Thyroid gland (tissue), 4 donors: ENCODE measurements at regions not wholly inside any gene's neighbourhood (a gene's known extent, or its start where the extent isn't known, plus 50 kb on each side); places are given as distances from the start of the nearest gene placed in this dataset.

Experiments
- DNase-seq, 2 donors: peaks; one replicate each; pipeline ENCODE4 v3.0.0-alpha.2; 2019
- H3K27ac ChIP-seq, 3 donors: fragments of 200-600 bp; sonication (generic); 1 replicate in 2 of 3; 2 replicates in 1 of 3; pipeline ENCODE4 v1.5.1; 2016 to 2019; ENCODE audit warnings: mild to moderate bottlenecking in 1 of 3, moderate library complexity in 1 of 3
- H3K27me3 ChIP-seq: fragments of 200-600 bp; sonication (generic); one replicate; pipeline ENCODE4 v1.5.1; 2019
- H3K36me3 ChIP-seq, 2 donors: fragments of 200-600 bp; sonication (generic); one replicate each; pipeline ENCODE4 v1.5.1; 2016 to 2019
- H3K4me1 ChIP-seq, 2 donors: fragments of 200-600 bp; sonication (generic); one replicate each; pipeline ENCODE4 v1.5.1; 2017 to 2019
- H3K4me3 ChIP-seq, 3 donors: fragments of 200-600 bp; sonication (generic); replicated peaks in 1 of 3; 1 replicate in 2 of 3; 2 replicates in 1 of 3; pipeline ENCODE4 v1.5.1; 2016; ENCODE audit warnings: mild to moderate bottlenecking in 1 of 3
- H3K9me3 ChIP-seq: fragments of 200-600 bp; sonication (generic); one replicate; pipeline ENCODE4 v1.5.1; 2017
- POLR2A ChIP-seq, 2 donors: fragments of 450-650 bp; IDR thresholded peaks; one replicate each; pipeline ENCODE4 v1.6.1; 2017; ENCODE audit warnings: antibody characterized with exemption in 2 of 2, mild to moderate bottlenecking in 2 of 2, moderate library complexity in 1 of 2
- WGBS, 2 donors: methylation state at CpG; one replicate each; pipeline ENCODE4 v1.1.5; 2017; 5-methylcytosine and 5-hydroxymethylcytosine counted together
- intact Hi-C: fragments of 100-400 bp; cut with DNase I; formaldehyde crosslinking; loops from one replicate; pipeline ENCODE4 v1.15.1; 2023
- TF ChIP-seq, protein P1 (sequence below), 6 experiments: fragments of 200-600 bp in 3 of 6; fragments of 450-650 bp in 3 of 6; sonication (generic) in 3 of 6; IDR thresholded peaks; one replicate each; pipeline ENCODE4 v1.5.1; 2016 to 2019; ENCODE audit warnings: antibody characterized with exemption in 6 of 6, mild to moderate bottlenecking in 2 of 6, inconsistent platforms in 1 of 6, moderate library complexity in 1 of 6

DNA sequence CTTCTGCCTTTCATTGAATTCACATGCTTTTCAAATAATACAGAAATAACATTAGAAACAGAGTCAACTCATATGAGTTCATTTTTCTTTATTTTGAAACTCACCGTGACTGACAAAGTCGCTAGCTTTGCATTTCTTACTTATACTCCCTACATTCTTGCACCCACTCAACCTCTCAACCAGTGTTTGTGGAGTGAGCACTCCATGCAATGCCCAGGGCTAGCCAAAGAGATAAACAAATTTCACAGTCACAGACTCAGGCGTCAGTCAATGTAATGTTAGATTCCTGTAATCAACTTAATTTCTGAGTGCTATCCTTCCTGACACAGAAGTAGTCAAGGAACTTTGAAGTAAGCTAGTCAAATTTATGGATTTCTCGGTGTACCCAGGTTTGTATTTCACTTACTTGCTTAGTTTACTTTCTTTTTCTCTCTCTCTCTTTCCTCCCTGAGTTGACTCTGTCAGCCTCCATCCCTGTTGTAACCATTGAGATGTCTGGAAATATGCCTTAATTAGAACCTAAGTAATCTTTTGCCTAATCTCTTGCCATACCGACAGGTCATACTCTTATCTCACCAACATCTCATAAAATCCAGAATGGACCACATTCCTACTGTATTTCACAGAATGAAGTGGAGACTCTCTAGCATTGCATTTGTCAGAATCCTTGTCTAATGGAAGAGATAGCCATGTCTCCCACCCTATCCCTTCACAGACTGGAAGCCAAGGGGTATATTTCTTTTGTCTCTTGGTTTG is 413.0 kb downstream of the AEBP2 start:
- TF ChIP-seq, protein P1, sequence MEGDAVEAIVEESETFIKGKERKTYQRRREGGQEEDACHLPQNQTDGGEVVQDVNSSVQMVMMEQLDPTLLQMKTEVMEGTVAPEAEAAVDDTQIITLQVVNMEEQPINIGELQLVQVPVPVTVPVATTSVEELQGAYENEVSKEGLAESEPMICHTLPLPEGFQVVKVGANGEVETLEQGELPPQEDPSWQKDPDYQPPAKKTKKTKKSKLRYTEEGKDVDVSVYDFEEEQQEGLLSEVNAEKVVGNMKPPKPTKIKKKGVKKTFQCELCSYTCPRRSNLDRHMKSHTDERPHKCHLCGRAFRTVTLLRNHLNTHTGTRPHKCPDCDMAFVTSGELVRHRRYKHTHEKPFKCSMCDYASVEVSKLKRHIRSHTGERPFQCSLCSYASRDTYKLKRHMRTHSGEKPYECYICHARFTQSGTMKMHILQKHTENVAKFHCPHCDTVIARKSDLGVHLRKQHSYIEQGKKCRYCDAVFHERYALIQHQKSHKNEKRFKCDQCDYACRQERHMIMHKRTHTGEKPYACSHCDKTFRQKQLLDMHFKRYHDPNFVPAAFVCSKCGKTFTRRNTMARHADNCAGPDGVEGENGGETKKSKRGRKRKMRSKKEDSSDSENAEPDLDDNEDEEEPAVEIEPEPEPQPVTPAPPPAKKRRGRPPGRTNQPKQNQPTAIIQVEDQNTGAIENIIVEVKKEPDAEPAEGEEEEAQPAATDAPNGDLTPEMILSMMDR (IDR thresholded peaks at IDR 0.05) = no peak
- peaks cover 12 to 21% of the 10 kb centered on the region in 2 donors for H3K4me1 ChIP-seq
- H3K4me3 ChIP-seq = no peak overlapping the region
- intact Hi-C loops = no loop called here
- 47 to 65% methylated on average over 5 of the region's 5 CpGs for WGBS, 2 donors
- DNase-seq = no peak
- H3K27me3 ChIP-seq = no peaks in the 10 kb centered on the region
- H3K9me3 ChIP-seq = no peaks in the 10 kb centered on the region
- no peaks in the 10 kb centered on the region for H3K36me3 ChIP-seq
- peak overlapping the region in 1 of 3 donors; percentile 24 for H3K27ac ChIP-seq

DNA sequence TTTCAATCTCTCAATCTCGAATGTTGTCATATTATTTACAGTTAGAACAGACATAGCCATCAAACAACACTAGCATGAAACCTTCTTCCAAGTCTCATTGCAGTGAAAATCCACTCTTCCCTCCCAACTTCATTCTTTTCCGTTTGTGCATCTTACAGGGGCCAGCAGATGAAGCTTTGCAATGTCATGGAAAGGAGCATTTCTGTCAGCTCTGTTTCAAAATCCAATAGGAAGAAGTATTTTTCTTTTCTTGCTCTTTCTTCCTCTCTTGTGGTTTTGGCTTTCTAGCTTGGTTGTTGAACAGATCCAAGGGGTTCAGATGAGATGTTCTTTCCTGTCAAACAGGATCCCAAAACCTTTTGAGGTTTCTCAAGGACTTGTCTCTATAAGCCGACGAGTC is 416.6 kb downstream of the AEBP2 start:
- Histone ChIP-seq H3K36me3 (no peaks in the 10 kb centered on the region), H3K4me1 (peaks cover 7 to 10% of the 10 kb centered on the region in 2 donors), H3K27me3 (no peaks in the 10 kb centered on the region), H3K9me3 (no peaks in the 10 kb centered on the region), H3K27ac (peak overlapping the region in 1 of 3 donors; percentile 68), H3K4me3 (no peak overlapping the region)
- DNase-seq = no peak
- WGBS, 2 donors = 52 to 70% methylated on average over 4 of the region's 4 CpGs
- no peak for TF ChIP-seq POLR2A (IDR thresholded peaks at IDR 0.05)
- TF ChIP-seq, protein P1 (IDR thresholded peaks at IDR 0.05) = no peak
- intact Hi-C loops = no loop called here

DNA sequence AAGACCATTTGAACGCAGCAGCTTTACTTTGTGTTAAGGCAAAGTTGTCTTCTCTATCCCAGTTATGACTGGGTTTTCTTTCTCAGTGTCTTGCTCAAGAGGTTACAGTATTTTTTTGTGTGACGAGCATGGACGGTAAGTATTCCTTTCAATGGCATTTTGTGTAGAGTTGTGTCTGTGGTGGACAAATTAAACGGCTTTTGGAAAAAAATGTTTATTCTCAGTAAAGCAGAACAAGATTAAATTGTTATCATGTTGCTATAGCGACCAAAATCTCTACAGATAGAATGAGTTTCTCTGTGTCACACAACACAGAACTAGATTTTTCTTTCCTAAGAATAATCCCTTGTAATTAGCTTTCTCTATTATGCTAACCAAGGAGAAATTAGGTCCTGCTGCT is 417.1 kb downstream of the AEBP2 start:
- 36 to 58% methylated on average over 5 of the region's 5 CpGs for WGBS, 2 donors
- Histone ChIP-seq H3K27ac (peak overlapping the region in 2 of 3 donors; percentile 48 to 68), H3K27me3 (no peaks in the 10 kb centered on the region), H3K4me3 (no peak overlapping the region), H3K9me3 (no peaks in the 10 kb centered on the region), H3K36me3 (no peaks in the 10 kb centered on the region), H3K4me1 (peaks cover 7% of the 10 kb centered on the region in 2 donors)
- intact Hi-C loops = no loop called here
- DNase-seq = no peak
- TF ChIP-seq, protein P1 (IDR thresholded peaks at IDR 0.05) = no peak
- TF ChIP-seq POLR2A (IDR thresholded peaks at IDR 0.05) = no peak

DNA sequence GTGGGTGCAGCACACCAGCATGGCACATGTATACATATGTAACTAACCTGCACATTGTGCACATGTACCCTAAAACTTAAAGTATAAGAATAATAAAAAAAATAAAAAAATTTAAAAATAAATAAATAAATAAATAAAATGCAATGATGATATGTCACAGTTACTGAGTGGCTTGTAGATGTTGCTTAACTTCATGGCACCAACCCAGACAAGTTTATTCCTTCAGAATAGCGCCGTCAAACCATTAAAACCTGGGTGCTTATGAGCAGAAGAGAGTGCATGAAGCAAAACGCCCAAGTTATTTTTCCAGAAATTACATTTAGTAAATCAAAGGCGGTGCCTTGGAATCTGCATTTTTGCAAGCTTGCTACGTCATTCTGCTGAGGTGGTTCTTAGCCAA is 417.9 kb downstream of the AEBP2 start:
- Histone ChIP-seq H3K27me3 (no peaks in the 10 kb centered on the region), H3K4me1 (peaks cover under 1 to 5% of the 10 kb centered on the region in 2 donors), H3K27ac (no peak overlapping the region), H3K9me3 (no peaks in the 10 kb centered on the region), H3K36me3 (no peaks in the 10 kb centered on the region), H3K4me3 (no peak overlapping the region)
- DNase-seq = no peak
- TF ChIP-seq POLR2A (IDR thresholded peaks at IDR 0.05) = no peak
- TF ChIP-seq, protein P1 (IDR thresholded peaks at IDR 0.05) = no peak
- WGBS, 2 donors = 91 to 93% methylated on average over 5 of the region's 5 CpGs
- intact Hi-C loops = no loop called here

DNA sequence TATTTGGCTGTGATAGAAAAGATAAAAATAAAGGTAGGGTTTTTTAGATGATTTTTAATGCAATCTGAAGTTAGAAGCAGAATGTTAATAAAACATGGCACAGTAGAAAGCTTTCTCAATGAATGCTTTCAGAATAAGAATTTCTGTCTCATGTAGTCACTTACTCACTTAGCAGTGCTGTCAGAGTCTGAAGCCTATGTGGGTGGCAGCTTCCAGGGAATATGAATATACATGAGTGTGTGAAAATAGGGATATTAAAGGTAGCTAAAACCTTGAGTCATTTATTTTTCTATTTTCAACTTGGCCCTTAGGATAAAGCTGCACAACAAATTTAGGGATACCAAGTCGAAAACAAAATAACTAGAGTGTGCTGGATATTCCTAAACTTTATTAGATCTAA is 427.9 kb downstream of the AEBP2 start:
- Histone ChIP-seq H3K4me3 (no peak overlapping the region), H3K27ac (no peak overlapping the region), H3K27me3 (no peaks in the 10 kb centered on the region), H3K4me1 (peaks cover 4 to 16% of the 10 kb centered on the region in 2 donors), H3K36me3 (no peaks in the 10 kb centered on the region), H3K9me3 (no peaks in the 10 kb centered on the region)
- WGBS, 2 donors = 83 to 96% methylated on average over 1 of the region's 1 CpG
- TF ChIP-seq, protein P1 (IDR thresholded peaks at IDR 0.05) = no peak
- no peak for TF ChIP-seq POLR2A (IDR thresholded peaks at IDR 0.05)
- DNase-seq = no peak
- intact Hi-C loops = no loop called here
